OCI-LY1 (cell line): ENCODE measurements at regions not wholly inside any gene's neighbourhood (a gene's known extent, or its start where the extent isn't known, plus 50 kb on each side); places are given as distances from the start of the nearest gene placed in this dataset.

ENCODE experiments used
- H2AFZ ChIP-seq: fragments of 200-600 bp; sonication (generic), shearing (Covaris generic); 2 replicates; pipeline ENCODE4 v1.6.0; 2014; ENCODE audit warnings: antibody characterized with exemption, mild to moderate bottlenecking, low read length
- H3F3A ChIP-seq: fragments of 200-600 bp; sonication (generic), shearing (Covaris generic); 2 replicates; pipeline ENCODE4 v1.6.0; 2014; ENCODE audit warnings: mild to moderate bottlenecking, antibody characterized with exemption, low read length, moderate library complexity; ENCODE audit not compliant: insufficient read depth
- H3K27ac ChIP-seq: fragments of 200-600 bp; sonication (generic); 2 replicates; pipeline ENCODE4 v1.5.1; 2014; ENCODE audit warnings: low read length, mixed run types, mild to moderate bottlenecking, low read depth; ENCODE audit not compliant: poor library complexity, severe bottlenecking
- H3K27me3 ChIP-seq: fragments of 200-600 bp; sonication (generic); 2 replicates; pipeline ENCODE4 v1.6.0; 2014; ENCODE audit warnings: antibody characterized with exemption, mild to moderate bottlenecking, low read length, moderate library complexity; ENCODE audit not compliant: insufficient read depth
- H3K36me3 ChIP-seq: fragments of 200-600 bp; sonication (generic); 2 replicates; pipeline ENCODE4 v1.6.1; 2014; ENCODE audit warnings: mild to moderate bottlenecking, antibody characterized with exemption, low read length, moderate library complexity, mixed read lengths; ENCODE audit not compliant: insufficient read depth
- H3K4me1 ChIP-seq: fragments of 200-600 bp; sonication (generic); 2 replicates; pipeline ENCODE4 v1.5.1; 2014; ENCODE audit warnings: mild to moderate bottlenecking, low read length, moderate library complexity; ENCODE audit not compliant: insufficient read depth, severe bottlenecking
- H3K4me2 ChIP-seq: fragments of 200-600 bp; sonication (generic), shearing (Covaris generic); 2 replicates; pipeline ENCODE4 v1.6.1; 2014; ENCODE audit warnings: low read length
- H3K4me3 ChIP-seq: fragments of 200-600 bp; sonication (generic); 2 replicates; pipeline ENCODE4 v1.5.1; 2014; ENCODE audit warnings: low read length, low read depth, mild to moderate bottlenecking, mixed read lengths; ENCODE audit not compliant: poor library complexity, severe bottlenecking
- H3K79me2 ChIP-seq: fragments of 200-600 bp; shearing (Covaris generic); 2 replicates; pipeline ENCODE4 v1.6.1; 2016; ENCODE audit warnings: mixed run types, low read length, mixed read lengths; ENCODE audit not compliant: insufficient read depth
- H3K9ac ChIP-seq: fragments of 200-600 bp; sonication (generic), shearing (Covaris generic); 2 replicates; pipeline ENCODE4 v1.6.1; 2014; ENCODE audit warnings: mild to moderate bottlenecking, low read length, mixed read lengths
- H3K9me2 ChIP-seq: fragments of 200-600 bp; sonication (generic), shearing (Covaris generic); 2 replicates; pipeline ENCODE4 v1.6.1; 2014; ENCODE audit warnings: low read depth, mild to moderate bottlenecking, low read length, mixed read lengths
- H3K9me3 ChIP-seq: fragments of 200-600 bp; shearing (Covaris generic); 2 replicates; pipeline ENCODE4 v1.6.1; 2014; ENCODE audit warnings: low read length, mixed read lengths
- H4K20me1 ChIP-seq: fragments of 200-600 bp; sonication (generic), shearing (Covaris generic); 2 replicates; pipeline ENCODE4 v1.6.0; 2016; ENCODE audit warnings: mild to moderate bottlenecking, low read length; ENCODE audit not compliant: insufficient read depth
- EZH2 ChIP-seq: fragments of 200-600 bp; sonication (generic), shearing (Covaris generic); IDR thresholded peaks from 2 replicates; pipeline ENCODE4 v1.8.0; 2017; ENCODE audit warnings: borderline replicate concordance, mixed run types, mild to moderate bottlenecking, antibody characterized with exemption, low read length, moderate library complexity, mixed read lengths
- TF ChIP-seq, protein P1 (sequence below): fragments of 200-600 bp; sonication (generic), shearing (Covaris generic); IDR thresholded peaks from 2 replicates; pipeline ENCODE4 v1.5.1; 2017; ENCODE audit warnings: mild to moderate bottlenecking, antibody characterized with exemption, low read length, moderate library complexity, mixed read lengths

DNA sequence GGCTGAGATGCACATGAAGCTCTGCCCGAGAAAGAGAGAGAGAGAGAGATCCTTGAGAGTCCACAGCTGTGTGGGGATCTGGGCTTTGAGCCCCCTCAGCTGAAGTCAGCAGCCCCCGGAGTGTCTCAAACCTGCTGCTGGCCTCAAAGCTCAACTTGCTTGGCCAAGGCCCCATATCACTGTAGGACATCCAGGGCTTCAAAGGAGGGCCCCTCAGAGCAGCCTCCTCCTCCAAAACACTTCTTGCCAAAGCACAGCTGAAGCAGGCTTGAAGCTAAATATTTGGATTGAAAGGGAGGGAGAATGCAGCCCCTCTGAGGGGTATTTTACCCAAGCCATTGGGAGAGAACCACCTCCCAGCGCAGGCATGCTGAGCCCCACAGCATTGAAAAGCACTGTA lies 357.6 kb downstream of the OSR1 start:
- Histone ChIP-seq H3K4me1 (no peaks in the 10 kb centered on the region), H3K4me3 (no peak overlapping the region), H3K27ac (no peak overlapping the region), H3K9ac (no peak overlapping the region), H3K9me2 (no peaks in the 10 kb centered on the region), H3K9me3 (no peaks in the 10 kb centered on the region), H4K20me1 (no peaks in the 10 kb centered on the region), H3K4me2 (no peak overlapping the region), H3K79me2 (no peaks in the 10 kb centered on the region), H2AFZ (no peak overlapping the region), H3F3A (no peaks in the 10 kb centered on the region), H3K36me3 (no peaks in the 10 kb centered on the region), H3K27me3 (no peaks in the 10 kb centered on the region)
- TF ChIP-seq, protein P1, sequence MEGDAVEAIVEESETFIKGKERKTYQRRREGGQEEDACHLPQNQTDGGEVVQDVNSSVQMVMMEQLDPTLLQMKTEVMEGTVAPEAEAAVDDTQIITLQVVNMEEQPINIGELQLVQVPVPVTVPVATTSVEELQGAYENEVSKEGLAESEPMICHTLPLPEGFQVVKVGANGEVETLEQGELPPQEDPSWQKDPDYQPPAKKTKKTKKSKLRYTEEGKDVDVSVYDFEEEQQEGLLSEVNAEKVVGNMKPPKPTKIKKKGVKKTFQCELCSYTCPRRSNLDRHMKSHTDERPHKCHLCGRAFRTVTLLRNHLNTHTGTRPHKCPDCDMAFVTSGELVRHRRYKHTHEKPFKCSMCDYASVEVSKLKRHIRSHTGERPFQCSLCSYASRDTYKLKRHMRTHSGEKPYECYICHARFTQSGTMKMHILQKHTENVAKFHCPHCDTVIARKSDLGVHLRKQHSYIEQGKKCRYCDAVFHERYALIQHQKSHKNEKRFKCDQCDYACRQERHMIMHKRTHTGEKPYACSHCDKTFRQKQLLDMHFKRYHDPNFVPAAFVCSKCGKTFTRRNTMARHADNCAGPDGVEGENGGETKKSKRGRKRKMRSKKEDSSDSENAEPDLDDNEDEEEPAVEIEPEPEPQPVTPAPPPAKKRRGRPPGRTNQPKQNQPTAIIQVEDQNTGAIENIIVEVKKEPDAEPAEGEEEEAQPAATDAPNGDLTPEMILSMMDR: no peak
- no peak for TF ChIP-seq EZH2

GRCh38 chr2:18999198-18999597 lies 359.2 kb downstream of the OSR1 start:
- Histone ChIP-seq H4K20me1 (no peaks in the 10 kb centered on the region), H3F3A (no peaks in the 10 kb centered on the region), H3K27me3 (no peaks in the 10 kb centered on the region), H3K4me2 (no peak overlapping the region), H3K9me2 (no peaks in the 10 kb centered on the region), H3K9me3 (no peaks in the 10 kb centered on the region), H3K79me2 (no peaks in the 10 kb centered on the region), H3K27ac (no peak overlapping the region), H3K9ac (no peak overlapping the region), H2AFZ (no peak overlapping the region), H3K4me3 (no peak overlapping the region), H3K36me3 (no peaks in the 10 kb centered on the region), H3K4me1 (no peaks in the 10 kb centered on the region)
- no peak for TF ChIP-seq EZH2
- TF ChIP-seq, protein P1: no peak

DNA sequence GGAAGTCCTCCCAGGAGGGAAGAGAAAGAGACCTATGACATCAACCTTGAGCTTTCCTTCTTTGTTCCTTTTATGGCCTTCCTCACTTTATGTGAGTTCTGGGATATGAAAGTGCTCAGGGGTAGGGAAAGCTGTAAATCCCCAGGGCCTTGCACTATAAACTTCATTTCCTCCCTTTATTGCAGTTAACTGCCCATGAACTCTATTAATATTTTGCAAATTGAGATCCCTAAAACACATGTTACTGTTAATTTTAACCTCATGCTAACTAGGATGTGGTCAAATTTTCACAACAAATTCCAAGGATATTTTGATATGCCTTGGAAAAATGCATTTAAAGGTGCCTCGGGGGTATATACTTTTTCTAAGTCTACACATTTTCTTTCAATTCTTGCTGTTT lies 359.9 kb downstream of the OSR1 start:
- H3K36me3 ChIP-seq: no peaks in the 10 kb centered on the region
- H3K9ac ChIP-seq: no peak overlapping the region
- H3K4me3 ChIP-seq: no peak overlapping the region
- no peaks in the 10 kb centered on the region for H3K9me2 ChIP-seq
- H3K27ac ChIP-seq: no peak overlapping the region
- H3K4me2 ChIP-seq: no peak overlapping the region
- no peaks in the 10 kb centered on the region for H3K27me3 ChIP-seq
- TF ChIP-seq, protein P1: no peak
- TF ChIP-seq EZH2: no peak
- H4K20me1 ChIP-seq: no peaks in the 10 kb centered on the region
- no peaks in the 10 kb centered on the region for H3K9me3 ChIP-seq
- H2AFZ ChIP-seq: no peak overlapping the region
- H3K4me1 ChIP-seq: no peaks in the 10 kb centered on the region
- H3F3A ChIP-seq: no peaks in the 10 kb centered on the region
- H3K79me2 ChIP-seq: no peaks in the 10 kb centered on the region
